B cell (primary cell): ENCODE measurements at regions not wholly inside any gene's neighbourhood (a gene's known extent, or its start where the extent isn't known, plus 50 kb on each side); places are given as distances from the start of the nearest gene placed in this dataset.
"Not testable (repeated sequence)": the region's sequence is repeated elsewhere in the genome, so short reads cannot be mapped to it uniquely, and the experiment has no call there.

ENCODE experiments used
- ATAC-seq: fragments of 200-7000 bp; cut with Tn5 transposase; one replicate; pipeline ENCODE4 v1.10.0; 2021; ENCODE audit warnings: low read depth, mild to moderate bottlenecking, moderate number of reproducible peaks, moderate library complexity
- CTCF ChIA-PET: fragments of 350-600 bp; sonication (Branson Sonifier 250); formaldehyde crosslinking; loops from one replicate; lab custom pipeline; 2021; ENCODE audit warnings: antibody characterized with exemption, inconsistent platforms; lab: Charles Lee
- POLR2A ChIA-PET: fragments of 350-600 bp; sonication (Branson Sonifier 250); formaldehyde crosslinking; loops from one replicate; lab custom pipeline; 2021; ENCODE audit warnings: antibody characterized with exemption; lab: Charles Lee
- DNase-seq: peaks from one replicate; pipeline ENCODE4 v3.0.0; 2013
- H2AFZ ChIP-seq: 2 replicates; pipeline ENCODE4 v1.6.1; 2012; ENCODE audit warnings: mild to moderate bottlenecking, low read depth, low read length; ENCODE audit not compliant: insufficient read depth, poor library complexity, severe bottlenecking
- H3K27ac ChIP-seq, 2 donors: 1 replicate in 1 of 2; 2 replicates in 1 of 2; pipeline ENCODE4 v1.5.1; 2012 to 2013; ENCODE audit warnings: low read length in 2 of 2, mild to moderate bottlenecking in 2 of 2, moderate library complexity in 1 of 2
- H3K27me3 ChIP-seq, 4 experiments: fragments of 200-600 bp in 1 of 4; sonication (generic) in 1 of 4; replicated peaks in 1 of 4; 1 replicate in 2 of 4; 2 replicates in 2 of 4; pipeline versions ENCODE4 v1.6.1 to v1.7.0; 2013 to 2016; ENCODE audit warnings: low read length in 3 of 4, mild to moderate bottlenecking in 2 of 4, mixed read lengths in 1 of 4, moderate library complexity in 1 of 4; ENCODE audit not compliant: insufficient read depth in 4 of 4, control insufficient read depth in 3 of 4; ENCODE audit errors: control extremely low read depth in 1 of 4
- H3K36me3 ChIP-seq, 2 experiments: replicated peaks in 1 of 2; 1 replicate in 1 of 2; 2 replicates in 1 of 2; pipeline versions ENCODE4 v1.6.1 to v1.7.1; 2013; ENCODE audit warnings: low read length in 1 of 2; ENCODE audit not compliant: insufficient read depth in 2 of 2, control insufficient read depth in 1 of 2; ENCODE audit errors: control extremely low read depth in 1 of 2, extremely low read depth in 1 of 2
- H3K4me1 ChIP-seq, 2 donors: fragments of 200-600 bp in 1 of 2; sonication (generic) in 1 of 2; 1 replicate in 1 of 2; 2 replicates in 1 of 2; pipeline versions ENCODE4 v1.5.1 to v1.6.1; 2013 to 2017; ENCODE audit warnings: low read length in 2 of 2; ENCODE audit not compliant: control insufficient read depth in 2 of 2, insufficient read depth in 2 of 2
- H3K4me2 ChIP-seq: replicated peaks from 2 replicates; pipeline ENCODE3; 2012; ENCODE audit warnings: mild to moderate bottlenecking, low read depth, low read length; ENCODE audit not compliant: poor library complexity, severe bottlenecking
- H3K4me3 ChIP-seq, 5 experiments: fragments of 200-600 bp in 1 of 5; sonication (generic) in 1 of 5; 1 replicate in 3 of 5; 2 replicates in 2 of 5; pipeline versions ENCODE4 v1.5.1 to v1.7.0; 2011 to 2016; ENCODE audit warnings: low read length in 4 of 5, mild to moderate bottlenecking in 4 of 5, low read depth in 2 of 5, control low read depth in 1 of 5, moderate library complexity in 1 of 5; ENCODE audit not compliant: insufficient read depth in 1 of 5; ENCODE audit errors: control extremely low read depth in 1 of 5, extremely low read depth in 1 of 5
- H3K79me2 ChIP-seq: fragments of 200-600 bp; sonication (generic); one replicate; pipeline ENCODE4 v1.6.0; 2016; ENCODE audit warnings: low read length; ENCODE audit not compliant: control insufficient read depth, insufficient read depth
- H3K9ac ChIP-seq: fragments of 200-600 bp; sonication (generic); 2 replicates; pipeline ENCODE4 v1.6.1; 2017; ENCODE audit warnings: mild to moderate bottlenecking, low read length, moderate library complexity
- H3K9me3 ChIP-seq, 3 donors: one replicate each; pipeline versions ENCODE4 v1.6.1 to v1.7.1; 2013; ENCODE audit warnings: low read length in 2 of 3; ENCODE audit not compliant: control insufficient read depth in 2 of 3, insufficient read depth in 1 of 3; ENCODE audit errors: control extremely low read depth in 1 of 3
- H4K20me1 ChIP-seq: 2 replicates; pipeline ENCODE4 v1.6.0; 2012; ENCODE audit warnings: mild to moderate bottlenecking, low read length; ENCODE audit not compliant: insufficient read depth, control insufficient read depth, poor library complexity, severe bottlenecking
- H3K27ac Mint-ChIP-seq: one replicate; pipeline ENCODE4 v1.8.0; 2021; ENCODE audit warnings: mixed read lengths
- H3K27me3 Mint-ChIP-seq: one replicate; pipeline ENCODE4 v1.8.0; 2021; ENCODE audit warnings: mixed read lengths
- H3K4me1 Mint-ChIP-seq: one replicate; pipeline ENCODE4 v1.8.0; 2021; ENCODE audit warnings: mixed read lengths
- H3K4me3 Mint-ChIP-seq: one replicate; pipeline ENCODE4 v1.8.0; 2021; ENCODE audit warnings: mixed read lengths
- H3K9me3 Mint-ChIP-seq: one replicate; pipeline ENCODE4 v1.8.0; 2022; ENCODE audit warnings: mixed read lengths; ENCODE audit not compliant: insufficient read depth
- EZH2 ChIP-seq: IDR thresholded peaks from 2 replicates; pipeline ENCODE4 v1.6.1; 2012; ENCODE audit warnings: borderline replicate concordance, low read depth, mild to moderate bottlenecking, moderate library complexity, low read length; ENCODE audit not compliant: insufficient read depth, poor library complexity, severe bottlenecking
- WGBS: methylation state at CpG from one replicate; pipeline ENCODE4 v1.1.5; 2013; ENCODE audit warnings: missing lambda C conversion rate; ENCODE audit not compliant: insufficient coverage; 5-methylcytosine and 5-hydroxymethylcytosine counted together
- intact Hi-C: fragments of 100-400 bp; cut with micrococcal nuclease; formaldehyde crosslinking; loops from one replicate; pipeline ENCODE4 v1.10.0; 2022
- TF ChIP-seq, protein P1 (sequence below): fragments of 200-600 bp; IDR thresholded peaks from one replicate; pipeline ENCODE4 v1.8.0; 2022; ENCODE audit warnings: antibody characterized with exemption, mild to moderate bottlenecking

DNA sequence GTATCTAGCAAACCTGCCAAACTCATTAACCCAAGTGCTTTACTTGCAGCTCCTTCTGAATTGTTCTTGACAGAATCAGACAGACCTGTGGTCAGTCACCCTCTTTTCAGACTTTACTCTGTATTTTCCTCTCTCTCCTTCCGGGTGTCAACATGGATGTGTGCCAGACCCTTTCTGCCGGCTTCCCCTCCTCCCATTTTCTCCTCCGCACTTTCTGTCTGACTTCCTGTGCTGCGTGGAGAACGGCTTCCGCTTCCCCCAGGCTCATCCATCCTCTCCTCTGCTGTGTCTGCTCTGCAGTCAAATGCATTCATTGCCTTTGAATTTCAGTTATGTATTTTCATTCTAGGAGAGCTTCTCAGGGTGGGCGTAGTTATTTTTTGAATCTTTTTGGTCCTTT lies 53.3 kb upstream of the LRPAP1 start:
- H3K4me1 ChIP-seq, H3K4me2 ChIP-seq, H2AFZ ChIP-seq, DNase-seq, H3K4me3 Mint-ChIP-seq, H3K27ac Mint-ChIP-seq, H3K4me3 ChIP-seq, H3K4me1 Mint-ChIP-seq, CTCF ChIA-PET, H3K27me3 ChIP-seq, H3K9me3 Mint-ChIP-seq, intact Hi-C loops, H3K9ac ChIP-seq, H3K9me3 ChIP-seq, H3K27me3 Mint-ChIP-seq, ATAC-seq, H3K79me2 ChIP-seq, H4K20me1 ChIP-seq, H3K36me3 ChIP-seq, POLR2A ChIA-PET, H3K27ac ChIP-seq: not testable (repeated sequence)
- 0% methylated on average over 1 of the region's 7 CpGs for WGBS

DNA sequence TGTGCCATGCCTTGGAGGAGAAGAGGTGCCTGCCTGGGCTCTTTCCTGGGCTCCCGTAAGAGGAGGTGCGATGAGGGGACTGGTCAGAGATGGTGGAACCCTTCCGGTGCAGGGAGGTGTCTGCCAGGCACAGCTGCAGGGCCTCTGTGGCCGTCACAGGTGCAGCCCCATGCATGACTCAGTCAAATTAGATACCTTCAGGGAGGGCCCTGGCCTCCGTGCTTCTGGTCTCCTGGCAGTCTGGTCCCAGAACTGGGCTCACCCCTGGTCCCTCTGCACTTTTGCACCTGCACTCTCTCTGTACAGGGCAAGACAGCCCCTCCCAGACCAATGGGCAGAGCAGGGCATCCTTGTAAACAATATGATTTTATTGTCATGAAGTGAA lies 49.9 kb upstream of the LRPAP1 start:
- WGBS, result 83% methylated on average over 5 of the region's 5 CpGs
- TF ChIP-seq EZH2, result no peak
- TF ChIP-seq, protein P1, sequence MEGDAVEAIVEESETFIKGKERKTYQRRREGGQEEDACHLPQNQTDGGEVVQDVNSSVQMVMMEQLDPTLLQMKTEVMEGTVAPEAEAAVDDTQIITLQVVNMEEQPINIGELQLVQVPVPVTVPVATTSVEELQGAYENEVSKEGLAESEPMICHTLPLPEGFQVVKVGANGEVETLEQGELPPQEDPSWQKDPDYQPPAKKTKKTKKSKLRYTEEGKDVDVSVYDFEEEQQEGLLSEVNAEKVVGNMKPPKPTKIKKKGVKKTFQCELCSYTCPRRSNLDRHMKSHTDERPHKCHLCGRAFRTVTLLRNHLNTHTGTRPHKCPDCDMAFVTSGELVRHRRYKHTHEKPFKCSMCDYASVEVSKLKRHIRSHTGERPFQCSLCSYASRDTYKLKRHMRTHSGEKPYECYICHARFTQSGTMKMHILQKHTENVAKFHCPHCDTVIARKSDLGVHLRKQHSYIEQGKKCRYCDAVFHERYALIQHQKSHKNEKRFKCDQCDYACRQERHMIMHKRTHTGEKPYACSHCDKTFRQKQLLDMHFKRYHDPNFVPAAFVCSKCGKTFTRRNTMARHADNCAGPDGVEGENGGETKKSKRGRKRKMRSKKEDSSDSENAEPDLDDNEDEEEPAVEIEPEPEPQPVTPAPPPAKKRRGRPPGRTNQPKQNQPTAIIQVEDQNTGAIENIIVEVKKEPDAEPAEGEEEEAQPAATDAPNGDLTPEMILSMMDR, result no peak
- Histone ChIP-seq H3K27me3 (no peaks in the 10 kb centered on the region), H3K36me3 (no peaks in the 10 kb centered on the region), H3K4me3 (no peak overlapping the region), H3K4me1 (no peaks in the 10 kb centered on the region), H2AFZ (no peak overlapping the region), H3K9ac (no peak overlapping the region), H4K20me1 (no peaks in the 10 kb centered on the region), H3K79me2 (no peaks in the 10 kb centered on the region), H3K27ac (no peak overlapping the region), H3K9me3 (no peaks in the 10 kb centered on the region), H3K4me2 (no peak overlapping the region)
- Mint-ChIP-seq H3K4me3 (no peak overlapping the region), H3K4me1 (no peaks in the 10 kb centered on the region), H3K27ac (no peak overlapping the region), H3K9me3 (peaks cover 6% of the 10 kb centered on the region), H3K27me3 (peaks cover 19% of the 10 kb centered on the region)
- ChIA-PET POLR2A (no interaction called here), CTCF (no interaction called here)
- no peak for DNase-seq
- intact Hi-C loops, result no loop called here
- ATAC-seq, result no peak
